Neutrophil (primary cell): ENCODE measurements at regions not wholly inside any gene's neighbourhood (a gene's known extent, or its start where the extent isn't known, plus 50 kb on each side); places are given as distances from the start of the nearest gene placed in this dataset.

Source experiments
- H3K27ac ChIP-seq: fragments of 200-600 bp; sonication (generic); 2 replicates; pipeline ENCODE4 v1.5.1; 2016; ENCODE audit warnings: mild to moderate bottlenecking, moderate library complexity
- H3K27me3 ChIP-seq: fragments of 200-600 bp; sonication (generic); 2 replicates; pipeline ENCODE4 v1.6.0; 2016; ENCODE audit warnings: mild to moderate bottlenecking
- H3K36me3 ChIP-seq: fragments of 200-600 bp; sonication (generic); 2 replicates; pipeline ENCODE4 v1.5.1; 2017
- H3K4me1 ChIP-seq, 2 experiments: fragments of 200-600 bp in 1 of 2; sonication (generic) in 1 of 2; 1 replicate in 1 of 2; 2 replicates in 1 of 2; pipeline versions ENCODE4 v1.5.1 to v1.6.1; 2013 to 2016; ENCODE audit warnings: low read depth in 1 of 2, low read length in 1 of 2, mild to moderate bottlenecking in 1 of 2, moderate library complexity in 1 of 2; ENCODE audit not compliant: control insufficient read depth in 1 of 2, insufficient read depth in 1 of 2
- H3K4me3 ChIP-seq, 2 experiments: fragments of 200-600 bp in 1 of 2; sonication (generic) in 1 of 2; 1 replicate in 1 of 2; 2 replicates in 1 of 2; pipeline ENCODE4 v1.5.1; 2013 to 2016; ENCODE audit warnings: low read depth in 1 of 2, low read length in 1 of 2, mild to moderate bottlenecking in 1 of 2, moderate library complexity in 1 of 2
- H3K9me3 ChIP-seq: fragments of 200-600 bp; sonication (generic); 2 replicates; pipeline ENCODE4 v1.5.1; 2016
- TF ChIP-seq, protein P1 (sequence below): fragments of 200-600 bp; sonication (generic); IDR thresholded peaks from 2 replicates; pipeline ENCODE4 v1.5.1; 2016; ENCODE audit warnings: antibody characterized with exemption

DNA sequence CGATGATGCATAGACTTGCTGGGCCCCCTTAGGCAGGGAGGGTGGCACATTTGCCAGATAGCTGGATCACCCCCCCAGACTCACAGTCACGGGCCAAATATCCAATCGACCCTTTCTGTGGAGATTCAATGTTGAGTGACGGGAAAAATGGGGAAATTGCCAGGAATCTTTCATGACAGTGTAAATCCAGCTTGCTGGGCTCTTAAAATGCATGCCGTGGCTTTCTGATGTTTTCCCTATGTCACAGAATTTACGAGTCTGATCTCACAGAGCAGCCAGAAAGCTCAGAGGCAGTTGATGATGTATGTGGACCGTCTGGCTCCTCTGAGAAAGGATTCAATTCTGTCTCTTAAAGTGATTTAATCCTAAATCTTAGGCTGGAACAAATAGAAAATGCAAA lies 150.1 kb upstream of the ZNF644 start:
- no peaks in the 10 kb centered on the region for H3K36me3 ChIP-seq
- H3K27me3 ChIP-seq: peaks cover 79% of the 10 kb centered on the region

DNA sequence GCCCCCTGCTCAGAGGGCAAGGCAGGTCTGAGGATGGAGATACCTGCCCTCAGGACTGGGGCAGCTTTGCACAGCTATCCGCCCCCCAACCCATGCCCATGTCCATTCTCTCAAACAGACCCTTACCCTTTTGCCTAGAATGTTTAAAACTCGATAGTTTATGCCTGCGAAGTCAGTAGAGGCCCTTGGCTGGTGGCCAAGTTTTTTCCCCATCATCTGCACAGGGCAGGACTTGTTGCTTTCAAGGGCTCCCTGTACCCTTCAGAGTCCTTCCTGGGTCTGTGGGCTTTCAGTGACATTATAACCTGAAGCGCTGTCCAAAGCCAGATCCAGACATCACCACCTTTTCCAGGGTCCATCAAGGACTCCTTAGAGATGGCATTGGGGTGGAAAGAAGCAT lies 148.7 kb upstream of the ZNF644 start:
- TF ChIP-seq, protein P1, sequence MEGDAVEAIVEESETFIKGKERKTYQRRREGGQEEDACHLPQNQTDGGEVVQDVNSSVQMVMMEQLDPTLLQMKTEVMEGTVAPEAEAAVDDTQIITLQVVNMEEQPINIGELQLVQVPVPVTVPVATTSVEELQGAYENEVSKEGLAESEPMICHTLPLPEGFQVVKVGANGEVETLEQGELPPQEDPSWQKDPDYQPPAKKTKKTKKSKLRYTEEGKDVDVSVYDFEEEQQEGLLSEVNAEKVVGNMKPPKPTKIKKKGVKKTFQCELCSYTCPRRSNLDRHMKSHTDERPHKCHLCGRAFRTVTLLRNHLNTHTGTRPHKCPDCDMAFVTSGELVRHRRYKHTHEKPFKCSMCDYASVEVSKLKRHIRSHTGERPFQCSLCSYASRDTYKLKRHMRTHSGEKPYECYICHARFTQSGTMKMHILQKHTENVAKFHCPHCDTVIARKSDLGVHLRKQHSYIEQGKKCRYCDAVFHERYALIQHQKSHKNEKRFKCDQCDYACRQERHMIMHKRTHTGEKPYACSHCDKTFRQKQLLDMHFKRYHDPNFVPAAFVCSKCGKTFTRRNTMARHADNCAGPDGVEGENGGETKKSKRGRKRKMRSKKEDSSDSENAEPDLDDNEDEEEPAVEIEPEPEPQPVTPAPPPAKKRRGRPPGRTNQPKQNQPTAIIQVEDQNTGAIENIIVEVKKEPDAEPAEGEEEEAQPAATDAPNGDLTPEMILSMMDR: no peak
- no peak overlapping the region for H3K27ac ChIP-seq
- no peak overlapping the region for H3K4me3 ChIP-seq
- H3K9me3 ChIP-seq: no peaks in the 10 kb centered on the region
- peaks cover 4 to 6% of the 10 kb centered on the region in 2 experiments for H3K4me1 ChIP-seq
- no peaks in the 10 kb centered on the region for H3K36me3 ChIP-seq
- H3K27me3 ChIP-seq: peaks cover 69% of the 10 kb centered on the region

More for the DNA sequence above, 150.1 kb upstream of the ZNF644 start:
- no peak overlapping the region for H3K27ac ChIP-seq
- H3K4me3 ChIP-seq: no peak overlapping the region
- peaks cover 4 to 6% of the 10 kb centered on the region in 2 experiments for H3K4me1 ChIP-seq
- H3K9me3 ChIP-seq: no peaks in the 10 kb centered on the region
- TF ChIP-seq, protein P1: no peak

DNA sequence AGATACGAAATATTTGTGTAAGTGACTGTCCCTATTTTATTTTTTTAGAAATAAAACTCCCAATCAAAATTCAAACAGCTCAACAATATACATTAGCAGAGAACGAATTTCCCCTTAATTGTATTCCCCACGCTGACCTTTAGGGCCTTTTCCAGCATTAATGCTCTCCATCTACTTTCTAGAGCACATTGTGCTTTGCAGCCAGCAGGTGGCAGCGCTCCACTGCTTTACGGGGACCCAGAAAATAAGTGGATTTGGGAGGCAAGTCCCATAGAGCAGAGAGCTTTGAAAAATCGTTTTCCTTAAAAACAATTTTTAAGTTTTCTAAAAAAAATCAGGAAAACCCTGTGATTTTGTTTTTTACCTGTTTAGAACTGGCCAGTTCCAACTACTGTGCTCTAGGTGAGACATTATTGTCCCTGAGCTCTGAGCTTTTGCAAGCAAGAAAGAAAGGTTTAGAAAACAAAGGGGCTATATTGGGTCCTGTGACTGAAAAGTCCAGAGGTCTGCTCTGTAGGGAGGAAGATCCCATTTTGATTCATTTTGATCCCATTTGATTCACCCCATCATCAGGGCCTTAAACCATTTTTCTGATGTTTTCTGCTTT lies 144.4 kb upstream of the ZNF644 start:
- no peaks in the 10 kb centered on the region for H3K36me3 ChIP-seq
- TF ChIP-seq, protein P1: no peak
- no peaks in the 10 kb centered on the region for H3K9me3 ChIP-seq
- no peak overlapping the region for H3K4me3 ChIP-seq
- no peaks in the 10 kb centered on the region for H3K4me1 ChIP-seq
- peaks cover 30% of the 10 kb centered on the region for H3K27me3 ChIP-seq
- H3K27ac ChIP-seq: no peak overlapping the region

- H3K27ac ChIP-seq: no peak overlapping the region
- peaks cover 19% of the 10 kb centered on the region for H3K27me3 ChIP-seq
- H3K4me3 ChIP-seq: no peak overlapping the region
- TF ChIP-seq, protein P1: peak; percentile 66
- no peaks in the 10 kb centered on the region for H3K9me3 ChIP-seq
- H3K4me1 ChIP-seq: no peaks in the 10 kb centered on the region
- no peaks in the 10 kb centered on the region for H3K36me3 ChIP-seq
Observed at GRCh38 chr1:91165033-91165654, 143.3 kb upstream of the ZNF644 start.

GRCh38 chr1:91162613-91163012 lies 140.8 kb upstream of the ZNF644 start:
- H3K27ac ChIP-seq: no peak overlapping the region
- TF ChIP-seq, protein P1: no peak
- H3K27me3 ChIP-seq: peaks cover 10% of the 10 kb centered on the region
- no peaks in the 10 kb centered on the region for H3K4me1 ChIP-seq
- H3K9me3 ChIP-seq: no peaks in the 10 kb centered on the region
- H3K36me3 ChIP-seq: no peaks in the 10 kb centered on the region
- no peak overlapping the region for H3K4me3 ChIP-seq
